Endodermal cell (in vitro differentiated cells): ENCODE measurements at regions not wholly inside any gene's neighbourhood (a gene's known extent, or its start where the extent isn't known, plus 50 kb on each side); places are given as distances from the start of the nearest gene placed in this dataset.

Source experiments
- DNase-seq: peaks from one replicate; pipeline ENCODE4 v3.0.0-alpha.2; 2017
- H3K27ac ChIP-seq: 2 replicates; pipeline ENCODE4 v1.5.1; 2013; ENCODE audit warnings: mild to moderate bottlenecking, low read depth, low read length, moderate library complexity
- H3K27me3 ChIP-seq: 2 replicates; pipeline ENCODE4 v1.6.1; 2013; ENCODE audit warnings: mild to moderate bottlenecking, low read length, moderate library complexity; ENCODE audit not compliant: insufficient read depth, control insufficient read depth, poor library complexity, severe bottlenecking
- H3K36me3 ChIP-seq: 2 replicates; pipeline ENCODE4 v1.7.0; 2013; ENCODE audit warnings: mild to moderate bottlenecking, low read length, moderate library complexity; ENCODE audit not compliant: control insufficient read depth, insufficient read depth
- H3K4me1 ChIP-seq: one replicate; pipeline ENCODE4 v1.7.0; 2013; ENCODE audit warnings: low read length; ENCODE audit not compliant: control insufficient read depth, insufficient read depth
- H3K4me3 ChIP-seq: 2 replicates; pipeline ENCODE4 v1.5.1; 2013; ENCODE audit warnings: mild to moderate bottlenecking, low read length, moderate library complexity
- H3K9ac ChIP-seq: 2 replicates; pipeline ENCODE4 v1.6.1; 2013; ENCODE audit warnings: mild to moderate bottlenecking, low read length, moderate library complexity; ENCODE audit not compliant: poor library complexity, severe bottlenecking; ENCODE audit errors: extremely low read depth
- H3K9me3 ChIP-seq: 2 replicates; pipeline ENCODE4 v1.6.1; 2013; ENCODE audit warnings: mild to moderate bottlenecking, low read length, moderate library complexity; ENCODE audit not compliant: control insufficient read depth
- H3K27ac Mint-ChIP-seq: 2 replicates; pipeline ENCODE4 v1.8.0; 2020; ENCODE audit warnings: mixed read lengths
- H3K27me3 Mint-ChIP-seq: 2 replicates; pipeline ENCODE4 v1.8.0; 2021; ENCODE audit warnings: mild to moderate bottlenecking, mixed read lengths; ENCODE audit not compliant: insufficient read depth
- H3K36me3 Mint-ChIP-seq: 2 replicates; pipeline ENCODE4 v1.8.0; 2020; ENCODE audit warnings: low read depth, mixed read lengths
- H3K4me1 Mint-ChIP-seq: 2 replicates; pipeline ENCODE4 v1.8.0; 2020; ENCODE audit warnings: mixed read lengths
- H3K4me3 Mint-ChIP-seq: 2 replicates; pipeline ENCODE4 v1.8.0; 2020; ENCODE audit warnings: mild to moderate bottlenecking, moderate library complexity, mixed read lengths
- H3K9me3 Mint-ChIP-seq: 2 replicates; pipeline ENCODE4 v1.8.0; 2020; ENCODE audit warnings: mild to moderate bottlenecking, mixed read lengths
- CTCF ChIP-seq: fragments of 200-600 bp; sonication (generic); conservative IDR thresholded peaks from 2 replicates; pipeline ENCODE4 v1.5.0; 2021; ENCODE audit warnings: antibody characterized with exemption, mild to moderate bottlenecking
- WGBS, 2 experiments: methylation state at CpG; one replicate each; pipeline versions ENCODE4 v1.1.5 to v1.1.7; 2013; ENCODE audit warnings: missing lambda C conversion rate in 2 of 2, mixed read lengths in 1 of 2; ENCODE audit not compliant: insufficient coverage in 1 of 2, insufficient read length in 1 of 2; 5-methylcytosine and 5-hydroxymethylcytosine counted together

GRCh38 chr2:128451084-128452023 is 132.7 kb upstream of the HS6ST1 start:
- Histone ChIP-seq H3K4me1 (no peaks in the 10 kb centered on the region), H3K9me3 (no peaks in the 10 kb centered on the region), H3K27ac (no peak overlapping the region), H3K9ac (no peak overlapping the region), H3K27me3 (no peaks in the 10 kb centered on the region), H3K4me3 (no peak overlapping the region), H3K36me3 (no peaks in the 10 kb centered on the region)
- 92 to 96% methylated on average over 11 to 15 of the region's 15 CpGs for WGBS, 2 experiments
- no peaks in the 10 kb centered on the region for H3K36me3 Mint-ChIP-seq
- no peaks in the 10 kb centered on the region for H3K4me1 Mint-ChIP-seq
- no peak overlapping the region for H3K27ac Mint-ChIP-seq
- peak; percentile 40 for DNase-seq
- peaks cover 13% of the 10 kb centered on the region for H3K27me3 Mint-ChIP-seq
- peak; percentile 41 for TF ChIP-seq CTCF
- H3K9me3 Mint-ChIP-seq = peaks cover 10% of the 10 kb centered on the region
- no peak overlapping the region for H3K4me3 Mint-ChIP-seq

GRCh38 chr2:128452024-128452411 is 133.3 kb upstream of the HS6ST1 start:
- H3K4me3 Mint-ChIP-seq = no peak overlapping the region
- no peaks in the 10 kb centered on the region for H3K4me1 Mint-ChIP-seq
- H3K9me3 ChIP-seq = no peaks in the 10 kb centered on the region
- no peaks in the 10 kb centered on the region for H3K36me3 ChIP-seq
- no peak overlapping the region for H3K27ac ChIP-seq
- H3K27me3 ChIP-seq = no peaks in the 10 kb centered on the region
- peaks cover 10% of the 10 kb centered on the region for H3K9me3 Mint-ChIP-seq
- H3K9ac ChIP-seq = no peak overlapping the region
- WGBS, 2 experiments = 92% methylated on average over 1 of the region's 1 CpG; no CpG with 5 or more reads in 1 of the 2 experiments
- H3K4me1 ChIP-seq = no peaks in the 10 kb centered on the region
- DNase-seq = peak; percentile 10
- H3K4me3 ChIP-seq = no peak overlapping the region
- peaks cover 13% of the 10 kb centered on the region for H3K27me3 Mint-ChIP-seq
- H3K27ac Mint-ChIP-seq = no peak overlapping the region
- no peak for TF ChIP-seq CTCF
- no peaks in the 10 kb centered on the region for H3K36me3 Mint-ChIP-seq

- Mint-ChIP-seq H3K27me3 (peaks cover 13% of the 10 kb centered on the region), H3K27ac (no peak overlapping the region), H3K9me3 (peaks cover 10% of the 10 kb centered on the region), H3K4me3 (no peak overlapping the region), H3K36me3 (no peaks in the 10 kb centered on the region), H3K4me1 (no peaks in the 10 kb centered on the region)
- no peak for TF ChIP-seq CTCF
- Histone ChIP-seq H3K27ac (no peak overlapping the region), H3K4me3 (no peak overlapping the region), H3K36me3 (no peaks in the 10 kb centered on the region), H3K9ac (no peak overlapping the region), H3K9me3 (no peaks in the 10 kb centered on the region), H3K4me1 (no peaks in the 10 kb centered on the region), H3K27me3 (no peaks in the 10 kb centered on the region)
- 92 to 96% methylated on average over 11 to 20 of the region's 20 CpGs for WGBS, 2 experiments
- DNase-seq = peak; percentile 13
Observed at GRCh38 chr2:128452536-128453530, 134.2 kb upstream of the HS6ST1 start.
